Activated T-cell treated with anti-CD3 and anti-CD28 coated beads, Interleukin-2, amount 50 U/mL, for 4 hours (primary cell): ENCODE measurements at regions not wholly inside any gene's neighbourhood (a gene's known extent, or its start where the extent isn't known, plus 50 kb on each side); places are given as distances from the start of the nearest gene placed in this dataset.
"Not testable (repeated sequence)": the region's sequence is repeated elsewhere in the genome, so short reads cannot be mapped to it uniquely, and the experiment has no call there.

Experiments
- ATAC-seq, 2 donors: fragments of 200-7000 bp; cut with Tn5 transposase; one replicate each; pipeline ENCODE4 v1.10.0; 2021
- DNase-seq: peaks from one replicate; pipeline ENCODE4 v3.0.0-alpha.2; 2020
- H3K27me3 Mint-ChIP-seq: one replicate; pipeline ENCODE4 v1.8.0; 2021; ENCODE audit warnings: low read depth, mixed read lengths
- H3K36me3 Mint-ChIP-seq: one replicate; pipeline ENCODE4 v1.8.0; 2022; ENCODE audit warnings: mixed read lengths; ENCODE audit not compliant: insufficient read depth
- H3K4me1 Mint-ChIP-seq: one replicate; pipeline ENCODE4 v1.8.0; 2021; ENCODE audit warnings: low read depth, mixed read lengths
- H3K4me3 Mint-ChIP-seq: one replicate; pipeline ENCODE4 v1.8.0; 2021; ENCODE audit warnings: mild to moderate bottlenecking, moderate library complexity, mixed read lengths
- H3K9me3 Mint-ChIP-seq: one replicate; pipeline ENCODE4 v1.8.0; 2021; ENCODE audit warnings: mixed read lengths

- Mint-ChIP-seq H3K4me1 (no peaks in the 10 kb centered on the region), H3K36me3 (no peaks in the 10 kb centered on the region), H3K9me3 (no peaks in the 10 kb centered on the region), H3K27me3 (no peaks in the 10 kb centered on the region), H3K4me3 (no peak overlapping the region)
- no peak for DNase-seq
- ATAC-seq, result no peak
These were observed 81.6 kb upstream of the CACHD1 start for GRCh38 chr1:64388336-64388735.

GRCh38 chr1:64392109-64392508 is 77.8 kb upstream of the CACHD1 start:
- ATAC-seq (no peak), DNase-seq (no peak)
- H3K27me3 Mint-ChIP-seq, result peaks cover 2% of the 10 kb centered on the region
- H3K36me3 Mint-ChIP-seq, result no peaks in the 10 kb centered on the region
- H3K4me3 Mint-ChIP-seq, result no peak overlapping the region
- no peaks in the 10 kb centered on the region for H3K9me3 Mint-ChIP-seq
- no peaks in the 10 kb centered on the region for H3K4me1 Mint-ChIP-seq

- no peak for ATAC-seq
- Mint-ChIP-seq H3K4me1 (no peaks in the 10 kb centered on the region), H3K9me3 (no peaks in the 10 kb centered on the region), H3K36me3 (no peaks in the 10 kb centered on the region), H3K4me3 (no peak overlapping the region), H3K27me3 (peaks cover 2% of the 10 kb centered on the region)
- DNase-seq, result no peak
These were observed 76.1 kb upstream of the CACHD1 start for GRCh38 chr1:64393790-64394189.

GRCh38 chr1:64396817-64397216 is 73.1 kb upstream of the CACHD1 start:
- Mint-ChIP-seq H3K4me3 (no peak overlapping the region), H3K9me3 (no peaks in the 10 kb centered on the region), H3K36me3 (no peaks in the 10 kb centered on the region), H3K4me1 (no peaks in the 10 kb centered on the region), H3K27me3 (peaks cover 2% of the 10 kb centered on the region)
- no peak for ATAC-seq
- DNase-seq, result no peak

- Mint-ChIP-seq H3K4me1 (no peaks in the 10 kb centered on the region), H3K27me3 (peaks cover 2% of the 10 kb centered on the region), H3K4me3 (no peak overlapping the region), H3K9me3 (no peaks in the 10 kb centered on the region), H3K36me3 (no peaks in the 10 kb centered on the region)
- ATAC-seq (no peak), DNase-seq (no peak)
These were observed 72.4 kb upstream of the CACHD1 start for GRCh38 chr1:64397541-64397940.

- Mint-ChIP-seq H3K4me1 (no peaks in the 10 kb centered on the region), H3K4me3 (no peak overlapping the region), H3K36me3 (no peaks in the 10 kb centered on the region), H3K9me3 (no peaks in the 10 kb centered on the region), H3K27me3 (no peaks in the 10 kb centered on the region)
- ATAC-seq (no peak), DNase-seq (no peak)
These were observed 71.0 kb upstream of the CACHD1 start for GRCh38 chr1:64398936-64399335.

GRCh38 chr1:64401285-64401684 is 68.6 kb upstream of the CACHD1 start:
- Mint-ChIP-seq H3K36me3 (no peaks in the 10 kb centered on the region), H3K4me1 (no peaks in the 10 kb centered on the region), H3K4me3 (no peak overlapping the region), H3K27me3 (peaks cover under 1% of the 10 kb centered on the region), H3K9me3 (no peaks in the 10 kb centered on the region)
- DNase-seq (no peak), ATAC-seq (no peak)

GRCh38 chr1:64403331-64403730 is 66.6 kb upstream of the CACHD1 start:
- DNase-seq, result no peak
- ATAC-seq, result no peak
- no peak overlapping the region for H3K4me3 Mint-ChIP-seq
- H3K9me3 Mint-ChIP-seq, result no peaks in the 10 kb centered on the region
- H3K36me3 Mint-ChIP-seq, result no peaks in the 10 kb centered on the region
- H3K4me1 Mint-ChIP-seq, result no peaks in the 10 kb centered on the region
- H3K27me3 Mint-ChIP-seq, result peaks cover 3% of the 10 kb centered on the region

- no peaks in the 10 kb centered on the region for H3K9me3 Mint-ChIP-seq
- no peaks in the 10 kb centered on the region for H3K4me1 Mint-ChIP-seq
- DNase-seq (no peak), ATAC-seq (no peak)
- H3K27me3 Mint-ChIP-seq, result peaks cover 3% of the 10 kb centered on the region
- no peak overlapping the region for H3K4me3 Mint-ChIP-seq
- H3K36me3 Mint-ChIP-seq, result no peaks in the 10 kb centered on the region
These were observed 65.7 kb upstream of the CACHD1 start for GRCh38 chr1:64404202-64404601.

GRCh38 chr1:64405833-64406232 is 64.1 kb upstream of the CACHD1 start:
- H3K9me3 Mint-ChIP-seq, result no peaks in the 10 kb centered on the region
- no peak overlapping the region for H3K4me3 Mint-ChIP-seq
- DNase-seq, result no peak
- H3K4me1 Mint-ChIP-seq, result no peaks in the 10 kb centered on the region
- no peak for ATAC-seq
- no peaks in the 10 kb centered on the region for H3K36me3 Mint-ChIP-seq
- peaks cover 3% of the 10 kb centered on the region for H3K27me3 Mint-ChIP-seq

- no peak for DNase-seq
These were observed 59.7 kb upstream of the CACHD1 start for GRCh38 chr1:64410217-64410616.

GRCh38 chr1:64414855-64415546 is 54.9 kb upstream of the CACHD1 start:
- H3K4me1 Mint-ChIP-seq, DNase-seq, H3K36me3 Mint-ChIP-seq, H3K9me3 Mint-ChIP-seq, ATAC-seq, H3K4me3 Mint-ChIP-seq, H3K27me3 Mint-ChIP-seq: not testable (repeated sequence)

More at GRCh38 chr1:64410217-64410616, 59.7 kb upstream of the CACHD1 start:
- Mint-ChIP-seq H3K36me3 (no peaks in the 10 kb centered on the region), H3K9me3 (no peaks in the 10 kb centered on the region), H3K4me1 (no peaks in the 10 kb centered on the region), H3K27me3 (peaks cover 3% of the 10 kb centered on the region), H3K4me3 (no peak overlapping the region)
- ATAC-seq, result no peak

GRCh38 chr1:64417803-64418202 is 52.1 kb upstream of the CACHD1 start:
- H3K27me3 Mint-ChIP-seq, result no peaks in the 10 kb centered on the region
- DNase-seq, result no peak
- ATAC-seq, result no peak
- H3K9me3 Mint-ChIP-seq, result no peaks in the 10 kb centered on the region
- H3K36me3 Mint-ChIP-seq, result no peaks in the 10 kb centered on the region
- no peaks in the 10 kb centered on the region for H3K4me1 Mint-ChIP-seq
- no peak overlapping the region for H3K4me3 Mint-ChIP-seq
